Activated CD4-positive, CD25-positive, alpha-beta regulatory T cell treated with anti-CD3 and anti-CD28 coated beads, Interleukin-2, amount 50 U/mL, for 72 hours (primary cell): ENCODE measurements at regions not wholly inside any gene's neighbourhood (a gene's known extent, or its start where the extent isn't known, plus 50 kb on each side); places are given as distances from the start of the nearest gene placed in this dataset.
"Not testable (repeated sequence)": the region's sequence is repeated elsewhere in the genome, so short reads cannot be mapped to it uniquely, and the experiment has no call there.

Source experiments
- DNase-seq: peaks from one replicate; pipeline ENCODE4 v3.0.0; 2021

DNA sequence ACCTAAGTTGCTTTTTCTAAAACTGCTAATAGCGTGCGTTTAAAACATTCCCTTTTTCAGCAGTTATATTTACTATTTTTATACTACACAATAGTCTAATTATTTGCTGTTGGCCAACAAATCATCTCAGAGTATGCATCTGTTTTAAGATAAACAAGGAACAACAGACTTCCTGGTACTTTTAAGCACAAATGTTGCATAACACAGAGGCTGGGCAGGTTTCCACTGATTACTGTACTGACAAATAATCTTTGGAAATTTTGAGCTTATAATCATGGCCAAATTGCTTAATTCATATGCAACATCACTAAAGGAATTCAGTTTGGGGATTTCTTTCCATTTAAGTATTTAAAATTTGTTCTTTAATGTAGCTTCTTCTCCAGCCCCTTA lies 737.4 kb upstream of the SALL3 start:
- DNase-seq = no peak

DNA sequence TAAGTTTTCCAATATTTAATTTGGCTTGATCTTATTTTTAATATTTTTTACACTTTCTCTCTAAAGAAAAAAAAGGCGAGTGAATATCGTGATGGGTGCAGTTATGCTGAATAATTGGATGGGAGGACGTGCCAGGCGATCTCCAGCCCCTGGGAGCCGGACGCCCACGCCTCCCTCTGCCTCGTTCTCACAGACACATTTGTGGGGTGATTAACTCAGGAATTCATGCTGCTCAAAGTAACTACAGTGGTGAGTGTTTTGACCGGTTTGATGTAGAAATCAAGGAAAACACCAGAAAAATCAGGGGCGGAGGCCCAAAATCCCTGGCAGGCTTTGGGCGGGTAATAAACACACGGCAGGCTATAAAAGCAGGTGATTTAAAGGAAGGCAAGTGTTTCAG lies 736.8 kb upstream of the SALL3 start:
- DNase-seq = no peak

DNA sequence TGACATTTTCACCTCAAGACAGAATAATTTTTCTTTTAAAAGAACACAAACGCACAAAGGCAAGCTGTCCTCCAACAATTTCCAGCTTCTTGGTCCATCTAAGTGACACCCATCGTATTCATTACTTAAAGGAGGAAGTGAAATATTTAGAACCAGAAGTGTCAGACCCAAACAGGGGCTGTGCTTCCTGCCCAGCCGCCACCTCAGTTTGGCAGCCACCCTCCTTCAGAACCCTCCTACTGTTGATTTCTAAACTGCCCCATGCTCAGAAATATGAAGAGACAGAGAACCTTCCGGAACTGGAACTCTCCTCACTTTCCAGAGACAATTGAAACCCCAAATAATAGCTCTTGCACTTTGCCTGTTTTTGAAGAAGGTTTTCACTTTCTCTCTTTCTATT lies 734.8 kb upstream of the SALL3 start:
- no peak for DNase-seq

DNA sequence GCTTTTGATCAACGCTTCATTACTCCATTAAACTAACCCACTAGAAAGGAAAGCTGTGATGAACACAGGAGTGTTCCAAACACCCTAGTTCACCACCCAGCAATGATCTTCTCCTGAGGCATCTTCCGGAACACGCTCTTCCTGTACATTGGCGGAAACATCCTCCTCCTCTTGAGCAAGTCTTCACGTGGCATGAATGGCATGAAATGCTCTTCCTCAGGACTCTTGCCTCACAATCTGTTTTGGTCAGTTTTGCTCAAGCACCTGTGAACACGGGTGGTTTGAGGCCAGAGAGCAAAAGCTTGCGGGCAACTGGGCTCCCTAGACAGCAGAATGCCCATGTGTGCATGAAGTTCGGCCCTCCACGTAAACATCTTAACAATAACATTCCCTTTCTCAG lies 734.2 kb upstream of the SALL3 start:
- no peak for DNase-seq

DNA sequence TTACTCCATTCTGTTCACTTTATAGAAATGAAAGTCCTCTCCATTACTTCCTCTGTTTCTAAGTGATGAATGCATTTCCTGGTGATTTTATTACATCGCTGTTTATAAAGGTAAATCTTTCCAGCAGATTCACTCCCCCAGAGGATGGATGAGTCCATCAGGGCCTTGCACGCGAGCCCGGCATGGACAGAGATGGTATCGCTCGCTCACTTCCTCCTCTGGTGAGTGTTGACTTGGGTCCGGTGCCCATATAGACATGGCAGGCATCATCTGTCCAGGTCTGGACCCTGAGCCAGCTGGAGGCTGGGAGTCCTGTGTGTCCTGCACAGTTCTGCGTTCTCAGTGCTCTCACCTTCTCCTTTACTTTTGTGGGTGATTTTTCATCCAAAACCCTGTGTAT lies 733.6 kb upstream of the SALL3 start:
- DNase-seq = no peak

DNA sequence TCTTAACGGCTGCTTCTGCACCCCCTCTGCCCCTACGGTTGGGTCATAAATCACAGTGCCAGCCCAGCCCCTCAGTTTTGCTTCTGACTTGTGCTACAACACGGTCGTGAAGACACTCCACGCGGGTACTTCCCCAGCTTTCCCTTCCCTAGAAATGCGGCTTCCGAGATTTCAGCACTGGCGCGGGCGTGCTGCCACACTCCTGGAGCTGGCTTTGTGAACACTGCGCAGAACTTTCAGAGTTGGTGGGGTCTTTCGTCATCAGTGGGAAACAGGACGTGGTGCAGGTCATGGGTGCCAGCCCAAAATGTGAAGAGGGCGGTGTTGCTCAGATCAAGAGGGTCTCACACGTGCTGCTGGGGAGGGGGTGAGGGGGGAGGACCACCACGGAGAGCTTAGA lies 733.0 kb upstream of the SALL3 start:
- DNase-seq = no peak

DNA sequence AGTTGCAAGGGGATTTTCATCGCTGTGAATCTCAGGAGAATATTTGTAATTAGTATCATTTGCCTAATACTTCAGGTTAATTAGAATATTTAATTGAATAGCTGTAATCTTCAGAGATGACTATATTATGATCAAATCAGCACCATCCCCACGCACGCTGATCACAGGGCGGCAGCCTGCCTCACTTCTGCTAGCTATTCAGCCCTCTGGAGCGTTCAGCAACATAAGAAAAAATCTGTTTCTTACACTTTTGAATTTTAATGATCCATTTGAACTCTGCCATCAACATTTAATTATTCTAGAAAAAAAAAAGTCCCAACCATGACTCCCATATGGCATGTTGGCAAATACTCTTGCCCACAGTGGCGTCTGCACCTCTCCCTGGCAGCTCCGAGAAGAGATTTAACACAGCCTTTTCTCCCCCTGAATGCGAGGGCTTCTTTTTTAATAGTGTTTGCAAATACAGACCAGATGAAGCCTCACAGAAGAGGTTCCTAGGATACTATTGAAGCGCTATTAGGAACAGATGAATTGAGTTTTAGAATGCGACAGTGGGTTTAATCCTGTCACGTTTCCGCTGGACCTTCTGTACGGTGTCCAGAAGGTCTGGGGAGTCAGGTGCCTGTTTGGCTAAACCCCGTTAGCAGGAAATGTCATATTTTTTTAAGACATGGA lies 731.9 kb upstream of the SALL3 start:
- no peak for DNase-seq

DNA sequence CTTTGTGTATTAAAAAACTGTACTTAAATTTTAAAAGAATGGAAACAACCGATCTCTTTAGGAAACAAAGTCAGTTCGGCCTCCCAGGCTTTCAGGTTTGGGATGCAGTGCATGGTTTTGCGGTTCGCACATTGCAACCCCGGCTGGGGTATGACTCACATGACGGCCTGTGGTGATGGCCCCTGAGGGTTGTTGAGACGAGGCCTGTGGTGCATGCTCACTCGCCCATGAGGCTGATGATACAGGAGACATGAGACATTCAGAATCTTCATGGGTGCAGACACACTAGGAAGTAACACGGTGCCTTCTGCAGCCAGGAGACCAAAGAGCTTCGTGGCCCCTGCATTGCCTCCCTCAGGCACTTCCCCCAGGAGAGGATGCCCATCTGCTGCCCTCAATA lies 724.6 kb upstream of the SALL3 start:
- DNase-seq = no peak

DNA sequence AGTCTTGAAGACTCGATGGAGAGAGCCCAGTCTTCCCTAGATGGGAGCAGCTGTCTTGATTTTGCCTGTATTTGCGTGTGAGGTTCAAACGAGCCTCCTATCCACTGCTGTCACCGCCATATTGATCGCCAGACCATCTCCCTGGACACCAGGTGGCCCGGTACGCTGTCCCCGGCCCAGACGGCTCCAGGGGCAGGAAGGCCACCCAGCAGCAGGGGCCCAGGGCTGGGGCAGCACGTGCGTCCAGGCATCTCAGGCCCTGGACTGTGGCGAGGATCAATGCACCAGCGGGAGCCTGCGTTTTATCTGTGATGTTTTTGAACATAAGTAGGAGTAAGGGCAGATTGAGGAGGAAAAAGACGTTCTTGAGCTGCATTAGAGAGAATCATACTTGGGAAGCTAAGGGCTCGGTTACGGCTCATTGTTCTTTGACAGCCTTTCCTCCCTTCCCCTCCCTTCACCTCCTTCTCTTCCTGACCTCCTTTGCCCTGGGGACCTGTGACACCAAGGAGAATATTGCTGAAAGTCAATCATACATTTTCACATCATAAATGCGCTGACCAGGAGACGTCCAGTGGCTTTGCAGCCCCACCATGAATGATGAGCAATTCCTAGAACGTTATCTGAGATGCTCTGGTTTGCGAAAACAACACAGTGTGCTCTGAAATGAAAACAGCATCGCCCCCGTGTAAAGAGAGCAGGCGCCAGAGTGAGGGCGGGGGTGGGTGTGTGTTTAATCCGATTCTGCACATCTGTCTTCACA lies 711.2 kb upstream of the SALL3 start:
- no peak for DNase-seq

DNA sequence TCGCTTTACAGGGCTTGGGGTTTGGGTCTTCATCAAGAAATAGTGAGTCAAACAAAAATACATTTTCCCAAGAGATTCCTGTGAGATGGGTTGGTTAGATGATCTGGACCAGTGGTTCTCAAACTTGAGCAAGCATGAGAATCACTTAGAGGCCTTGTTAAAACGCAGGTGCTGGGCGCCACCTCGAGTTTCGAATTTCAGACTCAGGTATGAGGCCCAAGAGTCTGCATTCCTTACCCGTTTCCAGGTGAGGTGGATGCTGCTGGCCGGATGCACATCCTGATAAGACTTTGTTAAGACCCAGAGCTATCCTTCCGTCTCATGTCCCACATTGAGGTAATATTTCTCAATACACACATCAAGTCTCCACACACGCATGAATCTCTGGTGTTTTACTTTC lies 707.8 kb upstream of the SALL3 start:
- DNase-seq = no peak

DNA sequence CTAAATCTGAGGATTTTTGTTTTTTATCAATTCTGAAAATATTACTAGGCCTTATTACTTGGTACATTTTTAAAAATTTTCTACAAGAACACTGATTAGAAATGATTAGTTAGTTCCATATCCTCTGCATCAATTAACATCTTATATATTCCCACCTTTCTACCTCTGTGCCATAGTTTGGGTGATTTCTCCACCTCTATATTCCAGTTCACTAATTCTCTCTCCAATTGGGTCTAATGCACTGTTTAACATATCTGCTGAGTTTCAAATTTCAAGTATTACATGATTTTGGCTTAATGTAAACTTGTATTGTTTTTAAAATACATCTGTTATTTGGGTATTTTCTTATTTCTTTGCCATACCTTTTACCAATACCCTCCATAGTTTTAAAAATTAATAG lies 705.7 kb upstream of the SALL3 start:
- no peak for DNase-seq

DNA sequence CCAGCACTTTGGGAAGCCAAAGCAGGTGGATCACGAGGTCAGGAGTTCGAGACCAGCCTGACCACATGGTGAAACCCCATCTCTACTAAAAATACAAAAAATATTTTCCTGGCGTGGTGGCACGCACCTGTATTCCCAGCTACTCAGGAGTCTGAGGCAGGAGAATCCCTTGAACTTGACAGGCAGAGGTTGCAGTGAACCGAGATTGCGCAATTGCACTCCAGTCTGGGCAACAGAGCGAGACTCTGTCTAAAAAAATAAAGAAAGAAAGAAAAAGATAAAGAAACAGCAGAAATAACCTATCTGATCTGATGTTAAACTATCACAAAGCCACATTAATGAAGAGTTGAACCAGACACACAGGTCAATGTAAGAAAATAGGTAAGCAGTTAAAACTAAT lies 696.2 kb upstream of the SALL3 start:
- not testable (repeated sequence) for DNase-seq

DNA sequence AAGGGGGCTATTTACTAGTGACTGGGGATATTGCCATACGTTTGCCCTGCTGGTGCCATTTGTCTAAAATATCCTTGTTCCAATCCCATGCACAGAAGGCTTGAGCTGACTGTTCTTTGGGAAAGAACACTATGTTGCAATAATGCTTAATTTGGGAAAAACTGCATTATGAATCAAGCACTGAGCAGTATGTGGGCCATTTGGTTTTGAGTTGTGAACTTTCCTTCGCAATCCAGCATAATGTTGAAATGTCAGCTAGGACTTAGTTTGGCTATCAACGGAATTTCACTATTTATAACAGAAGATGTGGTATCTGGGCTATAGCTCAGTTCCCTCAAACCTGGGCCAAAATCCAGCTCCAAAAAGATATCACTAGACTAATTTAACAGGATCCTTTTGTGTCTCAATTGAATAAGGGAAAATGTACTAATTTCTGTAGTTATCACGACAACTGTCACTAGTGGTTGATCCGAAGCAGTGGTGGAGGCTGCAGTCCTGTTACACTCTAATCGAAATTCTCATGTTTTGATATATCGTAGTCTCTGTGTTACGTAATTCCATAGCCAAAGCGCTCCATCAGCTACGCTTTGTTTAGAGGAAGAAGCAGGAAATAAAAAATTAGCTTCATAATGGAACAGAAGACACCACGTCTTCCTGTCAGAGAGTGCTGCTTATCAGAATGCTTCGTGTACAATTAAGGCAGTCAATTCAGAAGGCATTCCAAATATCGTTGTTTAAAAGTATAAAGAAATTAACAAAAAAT lies 686.8 kb upstream of the SALL3 start:
- DNase-seq = no peak

DNA sequence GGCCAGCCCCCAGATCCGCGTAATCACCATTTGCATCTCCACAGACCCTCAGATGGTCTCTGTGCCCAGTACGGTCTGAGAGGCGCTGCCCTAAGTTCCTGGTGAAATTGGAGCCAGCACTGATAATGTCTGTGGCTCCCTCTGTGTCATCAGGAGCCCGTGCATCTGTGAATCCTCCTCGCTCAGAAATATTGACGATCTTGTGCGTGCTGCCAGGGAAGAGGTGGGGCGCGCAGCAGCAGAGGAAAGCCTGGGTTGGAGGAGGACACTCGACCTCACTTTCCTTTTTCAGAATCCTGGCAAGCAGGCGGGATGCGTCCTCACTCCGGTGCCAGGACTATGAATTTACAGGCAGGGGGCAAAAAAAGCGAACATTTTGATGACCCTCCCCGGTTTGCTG lies 686.1 kb upstream of the SALL3 start:
- DNase-seq = no peak

DNA sequence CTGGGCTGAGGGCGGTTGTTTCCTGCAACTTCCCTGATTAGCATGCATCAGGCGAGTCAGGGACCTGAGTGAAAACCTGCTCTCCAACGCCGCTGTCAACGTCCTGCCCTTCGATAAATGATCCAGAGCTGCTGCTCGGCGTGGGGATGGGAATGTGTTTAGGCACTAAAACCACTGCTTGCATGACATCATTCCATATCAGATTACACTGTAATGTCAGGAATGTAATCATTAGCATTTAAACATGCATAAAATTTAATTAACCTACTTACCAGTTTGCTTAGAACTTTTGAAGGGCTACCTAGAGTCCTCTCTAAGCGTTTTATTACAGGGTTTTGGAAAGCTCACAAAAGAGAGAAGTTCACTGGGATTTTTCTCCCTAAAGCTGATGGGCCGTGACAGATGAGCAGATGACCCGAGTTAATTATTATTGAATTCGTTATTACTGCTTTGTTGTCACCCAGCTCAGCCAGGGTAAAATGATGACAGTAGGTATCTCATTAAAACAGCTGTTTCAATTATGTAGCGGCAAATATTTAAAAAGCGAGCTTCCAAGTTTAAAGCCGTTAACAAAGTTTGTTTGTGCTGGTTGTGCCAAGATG lies 685.6 kb upstream of the SALL3 start:
- DNase-seq = no peak

DNA sequence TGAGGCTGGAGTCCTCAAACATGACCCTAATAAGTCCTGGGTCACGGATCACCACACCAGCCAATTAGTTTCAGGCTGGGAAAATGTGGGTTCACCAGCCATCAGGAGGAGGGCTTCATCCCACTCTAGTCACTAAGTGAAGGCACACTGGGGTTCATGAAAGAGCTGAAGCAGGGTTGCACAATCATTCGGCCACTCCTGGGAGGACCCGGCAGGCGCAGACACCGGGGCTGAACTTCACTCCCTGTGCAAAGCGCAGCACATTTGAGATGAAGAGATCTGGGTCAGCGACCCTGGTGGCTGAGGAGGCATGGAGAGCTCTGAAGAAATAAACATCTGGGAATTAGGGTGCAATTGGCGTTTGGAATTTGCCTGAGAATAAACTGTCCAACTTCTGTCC lies 684.4 kb upstream of the SALL3 start:
- DNase-seq = no peak

DNA sequence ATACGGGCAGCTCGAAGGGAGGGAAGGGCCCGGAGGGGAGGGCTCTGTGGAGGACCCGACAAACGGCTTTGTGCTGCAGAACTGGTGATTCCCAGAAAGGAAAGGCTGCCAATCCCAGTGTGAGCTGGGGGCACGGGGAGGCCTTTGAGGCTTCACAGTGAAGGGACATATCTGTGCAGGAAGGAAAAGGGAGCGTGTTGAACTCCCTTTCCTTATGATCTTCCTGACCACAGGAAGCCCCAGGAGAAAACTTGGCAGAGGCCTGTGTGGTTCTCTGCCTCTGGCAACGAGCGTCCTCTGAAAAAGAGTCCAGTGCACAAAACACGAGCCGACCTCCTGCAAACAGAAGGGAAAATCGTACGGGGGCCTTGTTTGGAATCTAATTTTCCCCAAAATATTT lies 683.5 kb upstream of the SALL3 start:
- no peak for DNase-seq

DNA sequence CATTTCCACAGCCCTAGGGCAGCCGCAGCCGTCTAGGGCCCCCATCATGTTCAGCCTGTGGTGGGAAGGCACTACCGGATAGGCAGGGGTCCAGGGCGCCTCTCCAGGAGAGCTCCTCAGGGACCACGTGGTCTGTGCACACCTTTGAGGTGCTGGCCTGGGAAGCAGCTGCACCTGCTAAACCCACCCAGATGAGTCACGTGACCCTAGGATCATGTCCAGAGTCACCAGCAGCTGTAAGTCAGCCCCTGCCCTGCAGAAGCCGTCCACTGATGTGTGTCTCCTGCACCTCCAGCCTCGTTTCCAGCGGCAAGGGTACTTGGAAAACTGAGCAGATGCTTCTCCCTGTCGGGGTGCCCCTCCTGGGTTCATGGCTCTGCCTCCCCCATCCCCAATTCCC lies 682.6 kb upstream of the SALL3 start:
- DNase-seq = no peak

DNA sequence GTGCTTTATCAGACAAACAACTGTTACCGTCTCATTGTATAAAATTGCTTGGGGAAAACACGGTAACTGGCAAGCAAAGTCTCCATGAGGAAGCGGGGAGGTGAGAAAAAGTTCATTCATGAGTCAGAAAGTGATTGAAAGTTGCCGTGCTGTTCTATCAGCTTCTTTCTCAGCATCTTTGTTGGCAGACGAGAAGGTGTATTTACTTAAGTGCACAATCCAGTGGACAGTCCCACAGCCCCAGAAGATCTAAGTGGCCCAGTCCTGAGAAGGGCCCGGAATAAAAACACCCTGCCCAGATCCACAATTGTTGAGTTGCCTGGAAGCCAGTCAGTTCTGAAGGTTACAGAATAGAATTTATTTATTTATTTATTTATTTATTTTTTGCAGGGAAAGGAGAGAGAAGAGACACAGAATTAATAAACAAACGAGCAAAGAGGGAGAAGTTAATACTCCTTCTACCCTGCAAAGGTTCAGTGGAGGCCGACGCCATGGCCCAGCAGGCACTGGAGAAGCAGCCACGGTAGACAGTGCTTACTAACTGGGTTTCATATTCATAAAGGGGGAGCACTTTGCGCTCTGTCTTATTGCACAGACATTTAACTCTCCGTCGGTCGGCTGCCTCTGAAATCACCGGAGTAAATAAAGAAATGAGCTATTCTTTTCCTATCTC lies 676.0 kb upstream of the SALL3 start:
- DNase-seq = no peak

DNA sequence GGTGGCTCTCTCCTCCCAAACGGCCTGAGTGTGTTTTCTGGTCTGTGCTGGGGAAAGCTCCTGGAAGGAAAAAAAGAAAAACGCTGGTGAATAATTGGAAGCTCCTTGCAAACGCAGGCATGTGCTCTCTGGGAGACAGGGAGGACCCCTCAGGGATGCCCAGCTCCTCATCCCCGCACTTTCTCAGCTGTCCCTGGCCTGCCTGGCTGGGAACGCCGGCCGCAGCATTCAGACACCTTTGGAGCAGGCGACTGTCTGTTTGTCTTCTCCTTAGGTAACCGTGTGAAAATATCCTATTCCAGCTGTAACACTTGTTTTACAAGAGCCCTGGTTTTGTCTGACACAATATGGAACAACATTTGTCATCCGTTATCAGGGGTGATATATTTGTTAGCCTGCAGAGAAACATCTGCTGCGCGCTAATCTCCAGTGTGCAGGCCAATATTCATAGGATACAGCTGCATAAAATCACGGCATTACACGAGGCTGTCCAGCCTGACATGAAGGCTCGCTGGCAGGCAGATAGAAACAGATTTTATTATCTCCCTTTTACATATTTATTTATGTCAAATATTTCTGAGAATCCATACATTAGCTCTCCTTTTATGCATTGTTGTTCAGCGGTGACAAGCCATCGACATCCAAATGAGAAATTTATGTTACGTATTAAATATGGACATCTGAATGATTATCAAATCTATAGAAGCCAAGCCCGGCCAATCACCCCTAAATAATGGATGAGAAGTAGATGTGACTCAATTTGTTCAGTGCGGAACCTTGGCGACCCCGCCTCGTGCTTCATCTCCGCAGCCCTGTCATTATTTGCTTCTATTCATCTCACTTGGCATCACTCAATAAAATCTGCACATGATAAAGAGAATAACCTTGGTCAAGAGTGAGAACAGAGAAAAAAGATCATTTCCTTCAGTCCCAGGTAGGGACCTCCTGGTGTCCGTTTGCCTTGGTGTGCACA lies 675.1 kb upstream of the SALL3 start:
- no peak for DNase-seq

DNA sequence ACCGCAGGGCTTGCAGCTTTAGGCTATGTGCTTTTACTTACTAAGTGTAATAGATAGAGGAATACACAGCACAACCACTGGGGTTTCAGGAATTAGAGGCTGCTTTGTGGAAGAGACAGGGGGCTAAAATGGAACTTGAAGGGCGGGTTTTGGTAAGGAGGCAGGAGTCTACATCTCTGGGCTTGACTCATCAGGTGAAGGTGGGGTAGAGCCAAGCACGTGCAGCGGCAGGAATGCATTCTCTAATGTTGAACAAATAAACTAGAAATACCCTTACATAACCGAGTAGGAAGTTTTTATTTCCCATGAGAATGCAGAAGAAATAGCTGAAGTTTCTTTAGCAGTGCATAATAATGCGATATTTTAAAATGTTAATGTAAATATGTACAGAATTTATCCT lies 673.8 kb upstream of the SALL3 start:
- DNase-seq = no peak

DNA sequence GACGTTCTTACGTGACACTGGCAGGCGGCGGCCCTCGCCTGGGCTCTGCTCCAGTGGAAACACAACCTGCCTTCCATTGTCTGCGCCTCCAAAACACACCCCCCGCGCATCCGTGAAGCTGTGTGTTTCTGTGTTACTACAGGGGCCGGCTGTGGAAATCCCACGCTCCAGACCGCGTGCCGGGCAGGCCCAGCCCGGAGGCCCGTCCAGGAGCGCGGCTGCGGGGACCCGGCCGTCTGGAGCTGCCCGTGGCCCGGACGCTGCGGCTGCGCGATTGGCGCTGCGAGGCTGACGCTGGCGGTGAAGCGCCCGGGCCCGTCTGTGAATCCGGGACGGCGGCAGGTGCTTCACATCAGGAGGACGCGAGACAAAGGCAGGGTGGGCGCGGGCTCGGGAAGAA lies 670.3 kb upstream of the SALL3 start:
- no peak for DNase-seq
